Hematopoietic multipotent progenitor cell (in vitro differentiated cells): ENCODE measurements at regions not wholly inside any gene's neighbourhood (a gene's known extent, or its start where the extent isn't known, plus 50 kb on each side); places are given as distances from the start of the nearest gene placed in this dataset.
A peak's percentile ranks its signal among the peaks of the same experiment; 100 is the strongest.

ENCODE experiments used
- DNase-seq, 3 donors: peaks; one replicate each; pipeline ENCODE4 v3.0.0-alpha.2; 2011 to 2015; ENCODE audit warnings: low read depth in 2 of 3, low spot score in 2 of 3

DNA sequence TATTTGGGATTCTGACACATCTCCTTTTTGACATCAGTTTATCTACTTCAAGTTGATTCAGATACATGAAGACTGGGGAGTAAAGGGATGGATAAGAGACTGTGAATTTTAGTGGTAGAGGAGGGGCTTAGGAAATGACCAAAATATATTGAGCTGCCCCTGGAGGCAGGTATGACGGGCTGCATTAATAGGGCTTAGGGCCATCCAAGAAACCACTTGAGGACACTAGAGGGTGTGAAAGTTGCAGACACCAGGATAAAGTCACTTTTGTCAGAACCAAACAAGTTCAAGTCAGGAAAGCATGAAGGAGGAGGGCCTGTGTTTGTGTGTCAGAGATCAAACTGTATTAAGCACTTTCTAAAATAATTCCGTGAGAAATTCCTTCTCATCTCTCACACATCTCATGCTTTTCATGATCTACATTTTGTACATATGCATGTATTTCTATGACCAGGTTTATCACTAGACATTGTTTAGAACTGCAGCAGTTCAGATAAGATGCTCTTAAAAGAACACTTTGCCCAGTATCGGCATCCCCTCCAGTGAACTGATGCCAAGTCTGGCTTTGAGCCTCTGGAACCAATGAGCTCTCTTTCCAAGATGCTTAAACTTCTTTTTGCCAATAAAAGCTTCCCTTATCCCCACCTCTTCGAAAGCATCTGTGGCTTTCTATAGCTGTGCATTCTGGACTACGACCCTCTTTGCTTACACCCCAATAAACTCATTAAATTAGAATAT is 136.9 kb downstream of the SLC38A1 start:
- DNase-seq: peak in 1 of 3 donors; percentile 9

DNA sequence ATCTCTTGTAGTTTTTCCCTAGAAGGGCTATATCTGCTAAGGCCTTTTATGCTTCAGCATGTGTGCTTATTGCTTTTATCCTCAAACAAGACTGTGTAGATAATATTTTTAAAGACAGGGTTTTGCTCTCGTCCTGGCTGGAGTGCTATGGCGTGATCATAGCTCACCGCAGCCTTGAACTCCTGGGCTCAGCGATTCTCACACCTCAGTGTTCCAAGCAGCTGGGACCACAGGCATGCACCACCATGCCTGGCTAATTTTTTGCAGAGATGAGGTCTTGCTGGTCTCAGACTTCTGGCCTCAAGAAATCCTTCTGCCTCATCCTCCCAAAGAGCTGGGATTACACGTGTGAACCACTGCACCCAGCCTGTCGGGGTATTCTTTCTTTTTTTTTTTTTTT is 137.3 kb upstream of the SCAF11 start:
- DNase-seq: no peak

DNA sequence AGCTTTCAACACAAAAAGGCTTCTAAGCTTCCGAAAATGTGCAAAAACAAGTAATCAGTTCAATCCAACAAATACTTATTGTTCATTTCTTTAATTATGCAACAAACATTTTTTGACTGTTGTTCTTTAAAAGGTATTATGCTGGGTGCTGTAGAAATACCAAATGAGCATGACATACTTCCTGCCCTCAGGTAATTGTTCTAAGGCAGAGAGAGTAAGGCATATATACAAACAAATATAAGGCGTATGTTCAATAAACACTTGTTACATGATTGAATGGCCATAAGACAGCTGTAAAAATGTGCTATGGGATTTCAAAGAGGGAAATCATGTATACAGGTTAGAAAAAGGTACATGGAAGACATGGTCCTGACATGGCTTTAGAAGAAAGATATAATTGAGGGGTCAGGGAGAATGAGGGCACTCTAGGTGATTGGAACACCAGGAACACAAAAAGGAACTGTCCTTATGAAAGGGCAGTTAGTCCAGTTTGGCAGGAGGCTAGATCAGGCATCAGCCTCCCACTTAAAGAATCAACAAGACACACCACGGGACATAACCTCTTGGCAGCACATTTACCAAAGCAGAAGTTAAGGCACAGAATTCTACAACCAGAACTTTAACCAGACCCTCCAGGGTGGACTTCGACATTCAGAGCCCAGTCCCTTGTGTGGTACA is 135.8 kb upstream of the SCAF11 start:
- DNase-seq: no peak

DNA sequence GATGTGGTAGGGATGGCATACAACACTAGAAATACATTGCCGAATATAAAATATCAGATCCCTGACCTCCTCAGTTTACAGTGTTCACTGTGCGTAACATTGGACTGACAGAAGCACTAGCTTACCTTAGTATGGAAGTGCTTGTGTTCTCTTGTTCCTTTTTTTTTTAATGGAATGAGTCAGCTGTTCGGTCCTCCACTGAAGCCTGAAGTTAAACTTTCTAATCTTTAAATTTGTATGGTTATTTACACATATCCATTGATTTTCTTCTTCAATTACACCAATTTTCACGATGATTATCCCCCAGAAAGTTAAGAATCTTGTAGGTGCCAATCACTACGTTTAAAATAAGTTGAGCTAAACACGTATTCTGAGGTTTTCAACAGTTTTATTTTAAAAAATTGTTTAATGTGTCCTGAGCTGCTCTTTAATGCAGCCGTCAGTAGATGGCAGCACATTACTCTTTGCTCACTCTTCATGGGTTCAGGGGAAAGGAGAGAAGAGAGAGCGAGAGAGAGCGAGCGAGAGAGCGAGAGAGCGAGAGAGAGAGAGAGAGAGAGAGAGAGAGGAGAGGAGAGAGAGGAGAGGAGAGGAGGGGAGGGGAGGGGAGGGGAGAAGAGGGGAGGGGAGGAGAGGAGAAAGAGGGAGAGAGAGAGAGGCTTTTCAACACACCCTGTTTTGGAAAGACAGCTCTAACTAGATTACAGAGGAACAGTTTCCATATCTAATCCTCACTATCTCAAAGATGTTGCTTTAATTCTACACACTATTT is 134.7 kb upstream of the SCAF11 start:
- peak; percentile 42 to 93 (median 77) for DNase-seq

DNA sequence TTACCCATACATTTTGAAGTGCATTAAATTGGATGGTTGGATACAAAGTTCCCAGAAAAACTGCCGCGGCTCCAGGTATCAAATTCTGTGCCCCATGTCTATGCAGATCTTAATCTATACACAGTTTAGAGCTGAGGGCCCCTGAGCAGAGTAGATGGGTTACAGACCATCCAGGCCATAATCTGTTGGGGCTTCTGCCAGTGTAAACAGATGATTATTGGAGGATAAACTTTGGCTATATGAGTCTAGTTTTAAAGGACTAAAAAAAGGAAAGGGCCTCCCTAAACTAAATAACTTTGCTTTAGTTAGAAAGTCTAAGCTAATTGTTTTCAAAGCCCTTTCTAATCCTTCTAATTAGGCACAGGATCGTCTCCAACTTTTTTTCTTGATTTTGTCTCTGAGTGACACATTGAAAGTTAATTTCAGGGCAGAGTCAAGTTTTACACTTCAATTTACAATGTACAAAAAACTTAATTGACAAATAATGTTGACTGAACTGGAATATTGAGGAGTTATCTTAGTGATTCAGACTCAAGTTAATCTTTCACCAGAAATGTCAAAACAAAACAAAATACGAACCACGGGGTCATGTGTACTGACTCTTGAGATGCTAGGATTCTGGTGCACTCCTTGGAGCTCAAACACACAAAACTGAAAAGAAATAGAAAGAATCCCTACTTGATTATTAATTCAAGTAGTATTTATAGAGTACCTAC is 133.9 kb upstream of the SCAF11 start:
- DNase-seq: no peak

DNA sequence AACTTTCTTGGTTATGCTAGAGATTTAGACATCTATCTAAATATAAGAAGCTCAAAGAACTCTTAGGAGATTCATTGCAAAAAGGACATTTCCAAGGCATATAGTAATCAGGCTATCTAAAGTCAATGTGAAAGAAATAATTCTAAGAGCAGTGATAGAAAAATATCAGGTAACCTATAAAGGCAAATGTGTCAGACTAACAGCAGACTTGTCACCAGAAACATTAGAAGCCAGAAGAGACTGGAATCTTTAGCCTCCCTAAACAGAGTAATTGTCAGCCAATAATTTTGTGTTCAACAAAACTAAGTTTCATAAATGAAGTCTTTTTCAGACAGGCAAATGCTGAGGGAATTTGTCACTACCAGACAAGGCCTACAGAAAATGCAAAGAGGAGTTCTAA is 122.0 kb upstream of the SCAF11 start:
- no peak for DNase-seq

DNA sequence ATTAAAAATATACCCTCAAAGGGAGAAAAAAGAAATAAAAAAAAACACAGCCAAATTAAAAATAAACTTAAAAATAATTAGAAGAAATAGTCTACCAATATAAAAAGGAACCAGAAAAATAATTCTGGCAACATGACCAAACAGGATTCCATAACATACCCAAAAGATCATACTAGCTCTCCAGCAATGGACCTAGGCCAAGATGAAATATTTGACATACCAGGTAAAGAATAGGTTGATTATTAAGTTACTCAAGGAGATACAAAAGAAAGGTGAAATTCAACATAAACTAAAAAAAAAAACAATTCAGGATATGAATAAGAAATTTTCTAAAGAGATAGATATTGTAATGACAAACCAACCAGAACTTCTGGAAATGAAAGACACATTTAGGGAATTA is 121.3 kb upstream of the SCAF11 start:
- DNase-seq: no peak

DNA sequence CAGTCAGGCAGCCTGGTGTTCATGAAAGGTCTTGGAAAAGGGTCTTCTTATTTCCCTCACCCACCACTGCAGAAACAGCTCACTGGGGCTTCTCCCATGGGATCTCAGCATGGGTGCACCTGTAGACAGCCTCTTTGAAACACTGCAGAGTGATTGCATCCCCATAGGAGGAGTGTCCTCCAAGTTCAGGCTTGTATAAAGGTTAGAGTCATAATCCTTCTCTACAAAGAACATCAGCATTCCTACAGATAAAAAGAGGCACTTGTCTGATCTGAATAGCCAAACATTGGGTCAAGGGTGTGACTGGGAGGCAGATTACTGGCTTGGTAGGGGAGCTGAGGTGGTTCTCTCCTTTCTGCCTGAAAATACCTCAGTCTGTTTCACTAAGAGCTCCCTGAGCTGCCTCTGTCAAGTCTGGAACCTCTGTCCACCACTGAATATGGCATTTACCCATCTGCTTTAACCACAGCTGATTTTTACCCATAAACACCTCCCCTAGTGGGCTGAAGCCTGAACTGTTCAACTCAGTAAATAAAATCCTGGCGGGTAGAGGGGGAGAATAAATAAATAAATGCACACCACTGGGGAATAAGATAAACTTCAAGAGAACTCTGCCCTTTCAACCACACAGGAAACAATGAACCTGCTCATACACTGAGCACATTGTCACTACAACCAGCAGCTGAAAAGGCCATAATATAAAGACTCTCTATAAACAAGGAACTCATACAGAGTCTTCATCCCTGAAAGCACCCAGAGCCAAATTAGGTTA is 120.7 kb upstream of the SCAF11 start:
- no peak for DNase-seq

DNA sequence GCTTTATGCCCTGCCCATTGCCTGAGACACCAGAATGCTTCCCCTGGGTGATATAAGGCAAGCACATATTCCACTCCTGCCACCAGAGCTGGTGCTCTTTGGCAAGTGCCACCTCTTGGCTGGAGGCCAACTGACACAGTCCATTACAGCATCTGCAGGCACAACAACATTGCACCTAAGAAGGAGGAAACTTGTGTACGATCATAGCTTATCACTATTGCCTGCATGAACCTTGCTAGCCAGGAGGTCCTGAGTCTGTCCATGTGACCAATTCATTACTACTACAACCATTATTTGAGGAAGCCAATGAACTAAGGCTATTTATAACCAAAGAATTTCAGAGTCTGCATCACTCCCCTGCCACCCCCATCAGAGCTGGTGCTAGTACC is 119.8 kb upstream of the SCAF11 start:
- no peak for DNase-seq

DNA sequence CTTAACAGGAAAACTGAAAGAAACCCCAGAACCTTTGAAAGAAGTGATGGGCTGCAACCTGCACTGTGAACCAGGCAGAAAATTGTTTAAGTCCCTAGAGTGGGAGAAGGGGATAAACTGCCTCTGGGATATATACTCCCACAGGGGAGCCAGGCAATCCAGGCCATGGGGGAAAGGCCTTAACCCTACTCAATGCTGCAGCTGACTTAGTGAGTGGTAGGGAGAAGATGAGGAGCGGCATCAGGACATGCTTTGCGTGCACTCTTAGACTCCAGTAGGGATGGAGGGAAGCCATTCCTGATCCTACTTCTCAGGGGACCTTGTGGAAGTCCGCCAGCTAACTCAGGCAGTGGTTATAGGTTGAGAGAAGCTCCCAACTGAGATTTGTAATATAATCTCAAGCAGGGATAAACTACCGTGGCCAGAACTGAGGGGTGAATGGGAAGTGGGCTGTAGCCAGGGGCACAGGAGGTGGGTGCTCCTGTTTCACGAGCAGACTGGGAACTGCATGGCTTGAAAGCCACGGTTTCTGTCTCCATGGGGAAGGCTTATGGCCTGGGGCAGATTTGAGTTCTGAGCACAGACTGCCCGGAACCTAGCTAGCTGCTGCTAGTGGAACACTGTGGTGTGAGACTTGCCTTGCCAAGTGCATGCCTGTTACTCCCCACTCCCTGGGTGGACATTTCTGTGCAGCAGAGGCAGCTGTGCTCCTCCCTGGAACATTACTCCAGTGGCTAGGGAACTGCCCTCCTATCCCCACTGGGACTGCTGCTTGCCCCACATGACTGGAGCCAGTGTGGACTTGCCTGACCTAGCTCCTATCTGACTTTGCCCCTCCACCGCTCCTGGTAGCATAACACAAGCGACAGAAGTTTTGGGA is 119.2 kb upstream of the SCAF11 start:
- no peak for DNase-seq

DNA sequence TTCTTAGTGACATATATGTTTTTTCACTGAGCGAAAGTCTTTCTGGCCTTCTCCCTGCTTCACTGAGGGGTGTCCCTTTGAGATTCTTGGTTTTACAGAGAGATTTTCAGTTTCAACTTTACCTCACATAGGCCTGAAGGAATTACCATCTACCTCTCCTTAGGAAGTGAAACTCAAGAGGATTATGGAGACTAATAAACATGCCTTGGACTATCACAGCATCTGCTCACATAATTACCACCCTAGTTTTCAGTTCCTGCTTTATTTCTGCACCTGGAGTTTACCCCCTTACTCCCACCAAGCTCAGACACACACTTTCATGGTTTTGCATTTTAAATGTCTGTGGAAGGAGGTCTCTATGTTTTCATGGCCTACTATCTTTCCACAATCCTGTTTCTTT is 118.3 kb upstream of the SCAF11 start:
- DNase-seq: no peak

DNA sequence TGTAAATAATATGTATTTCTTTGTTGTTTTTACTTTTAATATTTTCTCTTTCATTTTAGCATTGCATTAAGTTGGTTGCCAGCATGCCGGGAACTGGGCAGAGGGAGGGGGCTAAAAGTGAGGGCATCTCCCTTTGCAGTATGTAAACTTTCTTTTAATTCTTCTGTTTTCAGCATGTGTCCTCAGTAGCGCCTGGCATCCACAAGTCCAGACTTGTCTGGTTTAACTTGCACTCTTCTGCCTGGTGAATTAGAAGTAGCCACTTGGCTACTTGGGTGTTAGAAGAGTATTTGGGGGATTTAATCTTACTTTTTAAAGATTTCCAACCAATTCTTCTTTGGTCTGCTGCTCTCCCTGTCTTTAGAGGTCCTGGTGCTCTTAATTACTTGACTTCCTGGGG is 117.2 kb upstream of the SCAF11 start:
- DNase-seq: no peak

DNA sequence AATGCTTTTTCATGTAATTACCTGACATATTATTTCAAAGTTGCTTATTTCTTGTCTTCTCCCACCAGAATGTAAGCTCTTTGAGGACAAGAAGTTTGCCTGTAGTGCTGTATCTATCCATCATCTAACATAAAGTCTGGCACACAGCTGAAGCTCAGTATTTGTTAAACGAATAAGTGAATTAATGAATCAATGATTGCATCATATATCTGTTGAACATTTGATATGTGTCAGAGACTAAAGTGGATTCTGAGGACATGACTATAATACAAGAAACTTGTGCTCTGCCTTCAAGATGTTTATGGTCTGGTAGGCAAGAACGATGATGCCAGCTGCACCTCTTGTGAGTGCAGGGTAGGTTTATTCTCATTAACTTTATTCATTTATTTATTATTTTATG is 115.4 kb upstream of the SCAF11 start:
- no peak for DNase-seq

DNA sequence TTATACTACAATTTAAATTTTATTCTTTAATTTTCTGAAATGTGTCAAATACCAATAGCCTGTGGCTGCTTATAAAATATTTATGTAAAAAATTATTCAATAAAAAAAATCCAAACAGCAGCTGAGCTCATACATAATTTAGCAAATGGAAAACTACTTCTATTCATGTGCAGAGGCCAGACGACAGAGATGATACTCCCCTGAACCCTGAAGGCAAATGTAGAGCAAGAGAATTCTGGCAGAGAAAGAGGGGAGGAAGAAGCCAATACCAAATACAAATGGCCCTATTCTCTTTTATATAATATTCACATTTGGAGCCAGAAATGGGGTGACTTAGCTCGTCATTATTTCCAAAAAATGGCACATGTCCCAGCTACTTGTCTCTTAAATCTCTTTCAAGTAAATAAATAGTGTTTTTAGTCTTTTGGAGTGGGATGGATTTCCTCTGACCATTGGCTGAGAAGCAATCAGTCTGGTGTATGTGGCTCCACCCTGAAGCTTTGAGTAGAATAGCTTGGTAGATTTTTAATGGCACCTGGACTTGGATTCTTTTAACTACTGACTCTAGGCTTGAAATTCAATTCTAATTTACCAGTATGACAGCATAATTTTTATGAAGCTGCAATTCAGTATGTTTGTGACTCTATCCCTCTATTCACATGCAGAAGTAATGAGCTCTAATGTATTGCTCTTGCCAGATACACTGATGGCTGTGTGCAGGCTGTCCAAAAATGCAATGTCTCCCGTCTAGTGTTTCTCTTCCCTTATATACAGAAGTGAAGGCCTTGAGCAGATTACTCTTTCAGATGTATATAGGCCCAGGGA is 113.4 kb upstream of the SCAF11 start:
- no peak for DNase-seq

DNA sequence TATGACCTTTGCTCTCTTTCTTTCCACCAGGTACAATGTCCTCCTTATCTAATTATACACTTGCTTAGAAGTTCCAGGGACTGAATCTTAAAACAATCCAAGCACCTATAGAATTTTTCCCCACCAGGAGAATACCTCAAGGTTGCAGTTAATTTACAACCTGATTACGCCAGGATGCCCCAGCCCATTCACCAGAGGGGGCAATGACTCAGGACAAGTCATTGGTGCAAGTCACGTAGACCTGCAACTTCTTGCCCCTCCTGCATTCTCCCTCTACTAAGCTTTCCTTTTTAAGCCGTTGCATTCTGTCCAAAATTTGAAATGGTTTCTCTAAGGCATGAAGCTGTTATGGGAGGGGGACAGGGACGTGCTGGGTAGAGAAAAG is 111.1 kb upstream of the SCAF11 start:
- no peak for DNase-seq

DNA sequence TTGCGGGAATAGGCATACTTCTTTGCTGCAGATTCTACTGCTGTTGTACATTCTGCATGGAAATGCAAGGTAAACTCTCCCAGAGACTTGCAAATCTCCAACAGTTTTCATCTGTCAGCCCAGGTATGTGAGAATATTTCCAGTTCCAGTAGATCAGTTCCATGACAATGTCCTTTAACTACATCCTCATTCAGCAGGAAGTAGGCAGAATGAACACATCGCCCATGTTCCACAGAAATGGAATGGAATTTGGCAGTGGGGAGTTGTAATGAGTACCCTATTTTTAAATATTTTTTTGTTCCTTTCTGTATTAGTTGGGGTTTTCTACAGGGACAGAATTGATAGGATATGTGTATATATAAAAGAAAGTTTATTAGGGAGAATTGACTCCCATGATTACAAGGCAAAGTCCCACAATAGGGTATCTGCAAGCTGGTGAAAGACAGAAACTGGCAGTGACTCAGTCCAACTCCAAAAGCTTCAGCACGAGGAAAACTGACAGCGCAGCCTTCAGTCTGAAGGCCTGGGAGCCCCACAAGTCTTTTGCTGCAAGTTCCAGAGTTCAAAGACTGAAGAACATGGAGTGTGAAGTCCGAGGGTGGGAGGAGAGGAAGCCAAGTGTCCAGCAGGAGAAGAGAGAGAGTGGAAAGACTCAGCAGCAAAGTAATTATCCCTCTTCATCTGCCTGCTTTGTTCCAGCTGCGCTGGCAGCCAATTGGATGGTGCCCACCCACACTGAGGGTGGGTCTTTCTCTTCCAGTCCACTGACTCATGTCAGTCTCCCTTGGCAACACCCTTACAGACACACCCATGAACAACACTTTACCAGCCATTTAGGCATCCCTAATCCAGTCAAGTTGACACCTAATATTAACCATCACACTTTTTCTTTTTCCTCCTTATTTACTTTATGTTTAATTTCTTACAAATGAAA is 110.4 kb upstream of the SCAF11 start:
- DNase-seq: no peak

DNA sequence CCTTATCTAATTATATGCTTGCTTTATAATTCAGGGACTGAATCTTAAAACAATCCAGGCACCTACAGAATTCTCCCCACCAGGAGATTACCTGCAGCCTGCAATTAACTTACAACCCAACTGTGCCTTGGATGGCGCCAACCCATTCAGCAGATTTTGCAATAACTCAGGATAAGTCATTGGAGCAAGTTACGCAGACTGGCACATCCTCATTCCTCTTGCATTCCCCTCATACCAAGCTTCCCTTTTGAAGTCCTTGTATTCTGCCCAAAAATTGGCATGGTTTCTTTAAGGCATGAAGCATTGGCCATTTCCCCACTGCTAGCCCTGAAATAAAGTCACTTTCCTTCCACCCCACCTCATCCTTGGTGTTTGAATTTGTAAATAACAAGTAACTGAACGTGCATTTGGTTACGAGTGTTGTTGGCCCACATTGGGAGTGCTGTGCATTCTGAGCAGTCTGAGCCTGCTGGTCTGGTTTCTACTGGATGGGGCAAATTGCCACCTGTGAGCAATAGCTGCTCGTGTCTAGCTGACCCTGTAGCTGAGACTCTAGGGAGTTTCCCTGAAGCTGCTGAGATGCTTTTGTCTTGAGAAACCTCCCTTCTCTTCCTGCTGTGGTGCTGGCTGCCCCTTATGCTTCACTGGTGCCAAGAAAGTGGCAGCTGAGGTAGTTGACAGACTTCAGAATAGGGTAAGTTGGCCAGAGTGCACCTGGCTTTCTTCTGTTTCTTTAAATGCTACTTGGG is 99.2 kb upstream of the SCAF11 start:
- no peak for DNase-seq
